Naive B cell (primary cell): ENCODE measurements at regions not wholly inside any gene's neighbourhood (a gene's known extent, or its start where the extent isn't known, plus 50 kb on each side); places are given as distances from the start of the nearest gene placed in this dataset.
"Not testable (repeated sequence)": the region's sequence is repeated elsewhere in the genome, so short reads cannot be mapped to it uniquely, and the experiment has no call there.

Experiments used
- ATAC-seq, 2 donors: fragments of 150-1000 bp; cut with Tn5 transposase; 2 replicates each; pipeline ENCODE4 v1.10.0; 2021; ENCODE audit warnings: low read depth in 2 of 2, mild to moderate bottlenecking in 2 of 2, moderate library complexity in 2 of 2
- DNase-seq: peaks from one replicate; pipeline ENCODE4 v3.0.0; 2022
- H3K27ac Mint-ChIP-seq, 6 donors: one replicate each; pipeline ENCODE4 v1.8.0; 2020 to 2022; ENCODE audit warnings: mild to moderate bottlenecking in 6 of 6, mixed read lengths in 6 of 6, moderate library complexity in 5 of 6, inconsistent platforms in 2 of 6
- H3K27me3 Mint-ChIP-seq, 3 donors: one replicate each; pipeline ENCODE4 v1.8.0; 2021 to 2022; ENCODE audit warnings: mixed read lengths in 3 of 3, mild to moderate bottlenecking in 1 of 3
- H3K36me3 Mint-ChIP-seq, 2 donors: one replicate each; pipeline ENCODE4 v1.8.0; 2020 to 2022; ENCODE audit warnings: mixed read lengths in 2 of 2, inconsistent platforms in 1 of 2, mild to moderate bottlenecking in 1 of 2
- H3K4me1 Mint-ChIP-seq, 3 donors: one replicate each; pipeline ENCODE4 v1.8.0; 2020 to 2022; ENCODE audit warnings: mixed read lengths in 3 of 3, inconsistent platforms in 1 of 3, mild to moderate bottlenecking in 1 of 3, moderate library complexity in 1 of 3
- H3K4me3 Mint-ChIP-seq, 8 donors: one replicate each; pipeline ENCODE4 v1.8.0; 2020 to 2022; ENCODE audit warnings: mild to moderate bottlenecking in 8 of 8, mixed read lengths in 8 of 8, moderate library complexity in 8 of 8, inconsistent platforms in 2 of 8
- H3K9me3 Mint-ChIP-seq, 7 donors: one replicate each; pipeline ENCODE4 v1.8.0; 2020 to 2022; ENCODE audit warnings: mixed read lengths in 7 of 7, mild to moderate bottlenecking in 5 of 7, inconsistent platforms in 2 of 7, moderate library complexity in 1 of 7

DNA sequence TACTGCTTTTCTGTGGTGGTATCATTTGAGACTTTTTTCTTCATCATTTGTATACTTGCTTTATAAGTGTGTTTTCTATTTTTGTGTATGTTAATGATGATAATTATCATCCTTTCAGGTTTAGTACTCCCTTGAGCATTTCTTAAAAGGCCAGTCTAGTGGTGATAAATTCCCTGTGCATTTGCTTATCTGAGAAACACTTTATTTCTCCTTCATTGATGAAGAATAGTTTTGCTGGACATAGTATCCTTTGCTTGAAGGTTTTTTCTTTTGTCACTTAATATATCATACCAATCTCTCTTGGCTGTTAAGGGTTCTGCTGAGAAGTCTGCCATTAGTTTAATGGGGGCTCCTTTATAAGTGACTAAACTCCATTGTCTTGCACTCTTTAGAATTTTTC, 123.2 kb upstream of the IRAK1BP1 start:
- peaks cover 0 to 17% of the 10 kb centered on the region in 2 donors for H3K36me3 Mint-ChIP-seq
- no peaks in the 10 kb centered on the region for H3K4me1 Mint-ChIP-seq
- H3K9me3 Mint-ChIP-seq = peaks cover 13 to 63% (median 40%) of the 10 kb centered on the region in 7 donors

DNA sequence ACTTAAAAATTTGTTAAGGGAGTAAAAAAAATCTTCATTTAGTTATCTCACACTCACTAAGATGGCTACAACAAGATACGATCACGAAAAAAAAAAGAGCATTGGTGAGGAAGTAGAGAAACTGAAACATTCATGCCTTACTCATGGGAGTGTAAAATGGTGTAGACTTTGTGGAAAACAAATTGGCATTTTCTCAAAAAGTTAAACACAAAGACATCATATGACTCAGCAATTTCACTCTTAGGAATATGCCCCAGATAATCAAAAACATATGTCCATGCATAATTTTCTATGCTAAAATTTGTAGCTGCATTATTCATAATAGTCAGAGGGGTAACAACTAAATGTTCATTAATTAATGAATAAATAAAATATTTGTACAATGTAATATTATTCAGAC, 120.9 kb upstream of the IRAK1BP1 start:
- H3K9me3 Mint-ChIP-seq = peaks cover 14 to 57% (median 31%) of the 10 kb centered on the region in 7 donors

More for the DNA sequence above, 123.2 kb upstream of the IRAK1BP1 start:
- H3K27me3 Mint-ChIP-seq = no peaks in the 10 kb centered on the region
- ATAC-seq (no peak), DNase-seq (no peak)
- no peak overlapping the region for H3K4me3 Mint-ChIP-seq
- H3K27ac Mint-ChIP-seq = no peak overlapping the region

DNA sequence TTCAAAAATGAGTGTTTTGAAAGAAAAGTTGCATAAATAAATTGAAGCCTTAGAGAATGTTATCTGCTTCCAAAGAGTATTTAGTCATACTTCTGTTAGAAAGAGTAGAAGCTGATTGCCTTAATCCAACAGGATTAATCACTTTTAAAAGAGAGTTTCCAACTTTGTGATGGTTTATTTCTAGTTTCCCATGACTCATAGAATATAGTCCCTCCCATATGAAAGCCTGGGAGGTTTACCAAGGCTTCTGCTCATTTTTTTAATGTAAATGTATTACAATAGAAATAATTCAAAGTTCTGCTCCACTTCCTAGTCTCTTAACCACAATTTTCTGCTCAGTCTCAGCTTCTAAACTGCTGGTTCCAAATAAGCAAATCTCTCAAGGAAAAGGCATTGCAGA, 118.0 kb upstream of the IRAK1BP1 start:
- Mint-ChIP-seq H3K27me3 (no peaks in the 10 kb centered on the region), H3K36me3 (peaks cover 0 to 13% of the 10 kb centered on the region in 2 donors), H3K27ac (no peak overlapping the region), H3K4me3 (no peak overlapping the region), H3K4me1 (no peaks in the 10 kb centered on the region), H3K9me3 (peaks cover 12 to 44% (median 18%) of the 10 kb centered on the region in 7 donors)
- no peak for DNase-seq
- no peak for ATAC-seq

More for the DNA sequence above, 120.9 kb upstream of the IRAK1BP1 start:
- no peak overlapping the region for H3K4me3 Mint-ChIP-seq
- ATAC-seq = no peak
- H3K27ac Mint-ChIP-seq = no peak overlapping the region
- H3K36me3 Mint-ChIP-seq = peaks cover 0 to 17% of the 10 kb centered on the region in 2 donors
- no peaks in the 10 kb centered on the region for H3K27me3 Mint-ChIP-seq
- no peaks in the 10 kb centered on the region for H3K4me1 Mint-ChIP-seq
- DNase-seq = no peak

DNA sequence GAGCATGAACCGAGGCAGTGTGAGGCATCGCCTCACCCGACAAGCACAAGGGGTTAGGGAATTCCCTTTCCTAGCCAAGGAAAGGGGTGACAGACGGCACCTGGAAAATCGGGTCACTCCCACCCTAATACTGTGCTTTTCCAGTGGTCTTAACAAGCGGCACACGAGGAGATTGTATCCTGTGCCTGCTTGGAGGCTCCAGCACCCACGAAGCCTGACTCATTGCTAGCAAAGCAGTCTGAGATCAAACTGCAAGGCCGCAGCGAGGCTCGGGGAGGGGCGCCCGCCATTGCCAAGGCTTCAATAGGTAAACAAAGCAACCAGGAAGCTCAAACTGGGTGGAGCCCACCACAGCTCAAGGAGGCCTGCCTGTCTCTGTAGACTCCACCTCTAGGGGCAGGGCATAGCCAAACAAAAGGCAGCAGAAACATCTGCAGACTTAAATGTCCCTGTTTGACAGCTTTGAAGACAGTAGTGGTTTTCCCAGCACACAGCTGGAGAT, 109.0 kb upstream of the IRAK1BP1 start:
- ATAC-seq, H3K4me1 Mint-ChIP-seq, H3K27me3 Mint-ChIP-seq: not testable (repeated sequence)

DNA sequence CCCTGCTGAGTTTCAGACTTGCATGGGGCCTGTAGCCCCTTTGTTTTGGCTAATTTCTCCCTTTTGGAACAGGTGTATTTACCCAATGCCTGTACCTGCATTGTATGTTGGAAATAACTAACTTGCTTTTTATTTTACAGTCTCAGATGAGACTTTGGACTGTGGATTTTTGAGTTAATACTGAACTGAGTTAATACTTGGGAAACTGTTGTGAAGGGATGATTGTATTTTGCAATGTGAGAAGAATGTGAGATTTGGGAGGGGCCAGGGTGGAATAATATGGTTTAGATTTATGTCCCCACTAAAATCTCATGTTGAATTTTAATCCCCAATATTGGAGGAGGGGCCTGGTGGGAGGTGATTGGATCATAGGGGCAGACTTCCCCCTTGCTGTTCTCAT, 99.1 kb upstream of the IRAK1BP1 start:
- DNase-seq (no peak), ATAC-seq (no peak)
- no peak overlapping the region for H3K27ac Mint-ChIP-seq
- H3K27me3 Mint-ChIP-seq = no peaks in the 10 kb centered on the region
- H3K36me3 Mint-ChIP-seq = peaks cover 0 to 5% of the 10 kb centered on the region in 2 donors
- H3K9me3 Mint-ChIP-seq = peaks cover 3 to 26% (median 11%) of the 10 kb centered on the region in 7 donors
- no peak overlapping the region for H3K4me3 Mint-ChIP-seq
- H3K4me1 Mint-ChIP-seq = no peaks in the 10 kb centered on the region

More for the DNA sequence above, 109.0 kb upstream of the IRAK1BP1 start:
- peaks cover 0 to 32% (median 14%) of the 10 kb centered on the region in 7 donors for H3K9me3 Mint-ChIP-seq
- not testable (repeated sequence) for DNase-seq, H3K36me3 Mint-ChIP-seq, H3K27ac Mint-ChIP-seq, H3K4me3 Mint-ChIP-seq

DNA sequence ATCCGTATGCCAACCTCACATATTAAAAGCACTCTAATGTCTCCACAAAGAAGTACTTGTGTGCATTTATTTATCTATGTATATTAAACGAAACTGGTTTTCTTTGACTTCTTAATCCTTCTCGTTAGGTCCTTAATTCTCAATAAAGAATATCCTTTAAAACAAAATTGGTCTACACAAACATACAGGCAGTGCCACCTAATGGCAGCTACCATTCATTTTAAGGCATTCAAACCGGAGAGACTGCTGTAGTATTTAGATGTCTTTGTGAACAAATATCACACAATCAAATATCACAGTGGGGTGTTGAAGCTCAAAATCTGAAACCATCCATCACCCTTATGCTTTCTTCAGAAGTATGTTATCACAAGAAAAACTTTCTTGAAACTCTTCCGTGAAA, 96.6 kb upstream of the IRAK1BP1 start:
- H3K9me3 Mint-ChIP-seq = peaks cover 3 to 15% (median 8%) of the 10 kb centered on the region in 7 donors
- H3K4me3 Mint-ChIP-seq = no peak overlapping the region
- no peak for DNase-seq
- H3K4me1 Mint-ChIP-seq = no peaks in the 10 kb centered on the region
- H3K36me3 Mint-ChIP-seq = peaks cover 0 to 5% of the 10 kb centered on the region in 2 donors
- no peak overlapping the region for H3K27ac Mint-ChIP-seq
- no peaks in the 10 kb centered on the region for H3K27me3 Mint-ChIP-seq
- no peak for ATAC-seq

DNA sequence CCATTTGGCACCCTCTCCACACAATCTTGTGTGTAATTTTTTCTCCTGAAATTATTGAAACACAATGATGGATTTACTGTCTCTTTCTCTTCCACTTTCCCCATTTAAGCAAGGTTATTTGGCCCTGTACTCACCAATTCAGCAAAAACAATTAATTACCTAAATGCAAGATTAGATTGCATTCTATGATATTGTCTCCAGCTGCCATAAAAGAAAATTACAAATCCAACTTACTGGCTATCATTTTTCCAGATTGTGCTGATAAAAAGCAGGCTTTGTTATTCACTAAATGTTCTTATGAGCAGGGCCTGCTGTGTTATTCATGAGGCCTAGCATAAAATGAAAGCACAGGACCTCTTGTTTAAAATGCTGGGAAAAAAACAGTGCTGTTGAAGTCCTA, 95.8 kb upstream of the IRAK1BP1 start:
- Mint-ChIP-seq H3K9me3 (peaks cover 1 to 9% (median 7%) of the 10 kb centered on the region in 7 donors), H3K4me3 (no peak overlapping the region), H3K36me3 (peaks cover 0 to 5% of the 10 kb centered on the region in 2 donors), H3K27me3 (no peaks in the 10 kb centered on the region), H3K4me1 (no peaks in the 10 kb centered on the region), H3K27ac (no peak overlapping the region)
- ATAC-seq (no peak), DNase-seq (no peak)

DNA sequence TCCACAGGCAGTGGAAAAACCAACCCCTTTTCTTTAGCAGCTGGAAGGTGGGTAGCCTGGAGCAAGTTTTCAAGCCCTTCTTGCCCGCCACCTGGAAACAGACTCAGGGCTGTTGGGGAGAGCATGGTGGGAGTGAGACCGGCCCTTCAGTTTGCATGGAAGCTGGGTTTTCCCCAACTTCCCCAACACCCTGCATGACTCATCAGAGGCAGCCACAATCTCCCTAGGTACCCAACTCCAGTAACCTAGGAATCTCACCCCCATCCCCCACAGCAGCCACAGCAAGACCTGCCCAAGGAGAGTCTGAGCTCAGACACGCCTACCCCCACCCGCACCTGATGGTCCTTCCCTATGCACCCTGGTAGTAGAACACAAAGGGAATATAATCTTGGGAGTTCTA, 86.3 kb upstream of the IRAK1BP1 start:
- H3K9me3 Mint-ChIP-seq = peaks cover 0 to 14% (median 2%) of the 10 kb centered on the region in 7 donors
- H3K4me1 Mint-ChIP-seq = no peaks in the 10 kb centered on the region
- ATAC-seq = no peak
- no peak overlapping the region for H3K4me3 Mint-ChIP-seq
- H3K27me3 Mint-ChIP-seq = no peaks in the 10 kb centered on the region
- no peaks in the 10 kb centered on the region for H3K36me3 Mint-ChIP-seq
- H3K27ac Mint-ChIP-seq = no peak overlapping the region
- DNase-seq = no peak

DNA sequence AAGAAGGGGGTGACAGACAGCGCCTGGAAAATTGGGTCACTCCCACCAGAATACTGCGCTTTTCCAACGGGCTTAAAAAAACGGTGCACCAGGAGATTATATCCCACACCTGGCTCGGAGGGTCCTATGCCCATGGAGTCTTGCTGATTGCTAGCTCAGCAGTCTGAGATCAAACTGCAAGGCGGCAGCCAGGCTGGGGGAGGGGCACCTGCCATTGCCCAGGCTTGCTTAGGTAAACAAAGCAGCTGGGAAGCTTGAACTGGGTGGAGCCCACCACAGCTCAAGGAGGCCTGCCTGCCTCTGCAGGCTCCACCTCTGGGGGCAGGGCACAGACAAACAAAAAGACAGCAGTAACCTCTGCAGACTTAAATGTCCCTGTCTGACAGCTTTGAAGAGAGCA, 84.0 kb upstream of the IRAK1BP1 start:
- DNase-seq, H3K36me3 Mint-ChIP-seq, H3K27me3 Mint-ChIP-seq, ATAC-seq, H3K4me3 Mint-ChIP-seq, H3K4me1 Mint-ChIP-seq: not testable (repeated sequence)
- Mint-ChIP-seq H3K27ac (peak overlapping the region in 1 of 6 donors; percentile 9), H3K9me3 (peaks cover 0 to 14% (median 10%) of the 10 kb centered on the region in 7 donors)

DNA sequence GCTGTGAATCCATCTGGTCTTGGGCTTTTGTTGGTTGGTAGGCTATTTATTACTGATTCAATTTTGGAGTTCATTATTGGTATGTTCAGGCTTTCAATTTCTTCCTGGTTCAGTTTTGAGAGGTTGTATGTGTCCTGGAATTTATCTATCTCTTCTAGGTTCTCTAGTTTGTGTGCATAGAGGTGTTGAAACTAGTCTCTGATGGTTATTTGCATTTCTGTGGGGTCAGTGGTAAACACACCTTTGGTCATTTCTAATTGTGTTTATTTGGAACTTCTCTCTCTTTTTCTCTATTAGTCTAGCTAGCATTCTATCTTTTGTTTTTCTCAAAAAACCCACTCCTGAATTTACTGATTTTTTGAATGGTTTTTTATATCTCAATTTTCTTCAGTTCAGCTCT, 70.1 kb upstream of the IRAK1BP1 start:
- Mint-ChIP-seq H3K4me3 (no peak overlapping the region), H3K9me3 (peaks cover 10 to 47% (median 32%) of the 10 kb centered on the region in 7 donors), H3K36me3 (peaks cover 0 to 8% of the 10 kb centered on the region in 2 donors), H3K4me1 (no peaks in the 10 kb centered on the region), H3K27me3 (no peaks in the 10 kb centered on the region), H3K27ac (no peak overlapping the region)
- DNase-seq = no peak
- ATAC-seq = no peak

DNA sequence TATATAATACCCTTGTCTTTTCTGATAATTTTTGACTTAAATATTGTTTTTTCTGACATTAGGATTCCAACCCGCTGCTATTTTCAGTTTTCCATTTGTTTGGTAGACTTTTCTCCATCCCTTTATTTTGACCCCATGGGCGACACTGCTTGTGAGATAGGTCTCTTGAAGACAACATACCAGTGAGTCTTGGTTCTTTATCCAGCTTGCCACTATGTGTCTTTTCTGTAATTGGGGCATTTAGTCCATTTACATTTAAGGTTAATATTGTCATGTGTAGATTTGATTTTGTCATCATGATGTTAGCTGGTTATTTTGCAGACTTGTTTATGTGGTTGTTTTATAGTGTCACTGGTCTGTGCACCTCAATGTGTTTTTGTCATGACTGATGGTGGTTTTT, 67.7 kb upstream of the IRAK1BP1 start:
- Mint-ChIP-seq H3K4me1 (no peaks in the 10 kb centered on the region), H3K27ac (no peak overlapping the region), H3K9me3 (peaks cover 13 to 66% (median 41%) of the 10 kb centered on the region in 7 donors), H3K36me3 (peaks cover 0 to 8% of the 10 kb centered on the region in 2 donors), H3K4me3 (no peak overlapping the region), H3K27me3 (no peaks in the 10 kb centered on the region)
- ATAC-seq (no peak), DNase-seq (no peak)

DNA sequence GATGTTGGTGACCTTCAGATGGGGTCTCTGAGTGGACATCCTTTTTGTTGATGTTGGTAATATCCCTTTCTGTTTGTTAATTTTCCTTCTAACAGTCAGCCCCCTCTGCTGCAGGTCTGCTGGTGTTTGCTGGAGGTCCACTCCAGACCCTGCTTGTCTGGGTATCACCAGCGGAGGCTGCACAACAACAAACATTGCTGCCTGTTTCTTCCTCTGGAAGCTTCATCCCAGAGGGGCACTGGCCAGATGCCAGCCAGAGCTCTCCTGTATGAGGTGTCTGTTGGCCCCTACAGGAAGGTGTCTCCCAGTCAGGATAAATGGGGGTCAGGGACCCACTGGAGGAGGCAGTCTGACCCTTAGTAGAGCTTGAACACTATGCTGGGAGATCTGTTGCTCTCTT, 60.6 kb upstream of the IRAK1BP1 start:
- H3K9me3 Mint-ChIP-seq = peaks cover 4 to 24% (median 13%) of the 10 kb centered on the region in 7 donors
- not testable (repeated sequence) for H3K4me3 Mint-ChIP-seq, DNase-seq, H3K27ac Mint-ChIP-seq, ATAC-seq, H3K36me3 Mint-ChIP-seq, H3K4me1 Mint-ChIP-seq
- H3K27me3 Mint-ChIP-seq = peaks cover 0 to 16% (median 11%) of the 10 kb centered on the region in 3 donors

DNA sequence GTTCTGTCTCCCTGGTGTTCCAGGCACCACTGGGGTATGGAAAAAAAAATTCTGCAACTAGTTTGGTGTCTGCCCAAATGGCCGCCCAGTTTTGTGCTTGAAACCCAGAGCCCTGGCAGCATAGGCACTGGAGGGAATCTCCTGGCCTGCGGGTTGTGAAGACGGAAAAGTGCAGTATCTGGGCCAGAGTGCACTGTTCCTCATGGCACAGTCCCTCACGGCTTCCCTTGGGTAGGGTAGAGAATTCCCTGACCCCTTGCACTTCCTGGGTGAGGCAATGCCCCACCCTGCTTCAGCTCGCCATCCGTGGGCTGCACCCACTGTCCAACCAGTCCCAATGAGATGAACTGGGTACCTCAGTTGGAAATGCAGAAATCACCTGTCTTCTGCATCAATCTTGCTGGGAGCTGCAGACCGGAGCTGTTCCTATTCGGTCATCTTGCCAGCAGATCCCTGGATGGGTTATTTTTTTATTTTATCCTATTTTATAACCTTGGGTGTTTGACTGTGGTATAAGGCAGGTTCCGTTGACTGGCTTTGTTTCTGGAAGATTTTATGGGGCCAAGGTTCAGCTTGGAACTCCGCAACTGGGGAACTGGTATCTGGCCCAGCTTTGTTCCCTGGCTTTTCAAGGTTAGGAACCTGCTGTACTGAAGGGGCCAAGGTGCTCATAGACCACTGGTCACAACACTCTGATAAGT, 59.5 kb upstream of the IRAK1BP1 start:
- Mint-ChIP-seq H3K9me3 (peaks cover 4 to 20% (median 12%) of the 10 kb centered on the region in 7 donors), H3K27me3 (peaks cover 0 to 16% (median 11%) of the 10 kb centered on the region in 3 donors)
- not testable (repeated sequence) for DNase-seq, H3K36me3 Mint-ChIP-seq, ATAC-seq, H3K27ac Mint-ChIP-seq, H3K4me3 Mint-ChIP-seq, H3K4me1 Mint-ChIP-seq

DNA sequence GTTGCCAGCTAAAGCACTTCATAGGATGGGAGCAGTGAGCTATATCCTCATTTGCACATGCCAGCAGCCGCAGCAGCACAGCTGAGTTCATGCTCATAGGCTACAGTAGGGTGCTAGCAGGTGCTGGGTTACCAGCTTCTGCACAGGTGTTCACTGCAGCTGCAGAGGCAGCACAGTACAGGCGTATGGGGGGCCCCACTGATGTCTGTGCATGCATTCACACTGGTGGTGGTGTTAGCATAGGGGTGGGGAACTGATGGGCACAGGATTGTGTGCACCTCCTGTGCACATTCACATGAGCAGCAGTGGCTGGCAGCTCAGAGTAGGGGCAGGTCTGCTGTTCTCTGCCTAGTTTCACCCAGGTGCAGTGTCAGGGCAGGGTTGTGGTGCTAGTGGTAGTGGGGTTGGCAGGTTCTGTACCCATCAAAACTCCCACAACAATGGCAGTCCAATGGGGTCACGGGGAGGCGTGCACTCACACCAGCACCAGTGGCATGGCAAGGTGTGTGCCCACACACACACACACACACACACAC, 58.9 kb upstream of the IRAK1BP1 start:
- ATAC-seq (no peak), DNase-seq (no peak)
- H3K4me1 Mint-ChIP-seq = no peaks in the 10 kb centered on the region
- H3K9me3 Mint-ChIP-seq = peaks cover 4 to 14% (median 11%) of the 10 kb centered on the region in 7 donors
- H3K27me3 Mint-ChIP-seq = peaks cover 0 to 16% (median 15%) of the 10 kb centered on the region in 3 donors
- peak overlapping the region in 1 of 8 donors; percentile 15 for H3K4me3 Mint-ChIP-seq
- no peak overlapping the region for H3K27ac Mint-ChIP-seq
- H3K36me3 Mint-ChIP-seq = no peaks in the 10 kb centered on the region
